ENCODE measurements at regions not wholly inside any gene's neighbourhood (a gene's known extent, or its start where the extent isn't known, plus 50 kb on each side); places are given as distances from the start of the nearest gene placed in this dataset.

DNA sequence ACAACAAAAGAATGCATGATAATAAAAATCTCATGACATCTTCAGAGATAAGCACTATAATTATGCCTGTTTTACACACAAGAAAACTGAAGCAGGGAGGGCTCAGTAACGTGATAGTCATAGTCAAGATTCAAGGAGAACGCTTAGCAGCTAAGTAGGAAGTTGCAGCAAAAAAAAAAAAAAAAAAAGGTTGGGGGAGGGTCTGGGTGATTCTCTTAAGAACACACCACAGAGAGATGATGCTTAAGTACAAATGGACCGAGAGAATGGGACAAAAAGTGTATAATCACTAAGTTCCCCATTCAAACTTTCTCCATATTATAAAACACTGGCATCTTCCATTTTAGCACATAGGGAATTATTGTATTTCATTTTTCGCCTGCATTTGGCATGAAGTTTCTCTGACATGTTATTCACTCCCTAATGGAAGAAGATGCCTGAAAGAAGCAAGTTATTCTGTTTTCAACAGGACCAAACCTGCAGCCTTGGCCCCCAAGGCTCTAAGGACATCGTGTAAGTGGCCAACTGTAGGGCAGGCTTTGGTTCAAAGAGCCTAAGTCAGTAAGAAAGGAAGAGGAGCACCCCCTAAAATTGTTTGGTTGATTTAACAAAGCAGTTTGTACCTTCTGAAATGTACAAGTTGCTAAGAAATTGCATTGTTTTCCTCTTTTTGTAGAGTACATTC, 142.9 kb upstream of the TMPO start:
- peaks cover 21% of the 10 kb centered on the region for H3K4me1 ChIP-seq (ENCODE audit: insufficient read depth, low read length, poor library complexity, severe bottlenecking)
- H3K4me2 ChIP-seq (ENCODE audit: low read length), result peak overlapping the region; percentile 21
- no peaks in the 10 kb centered on the region for H3K36me3 ChIP-seq (ENCODE audit: insufficient read depth, low read length)
- H4K20me1 ChIP-seq (ENCODE audit: insufficient read depth, low read length), result no peaks in the 10 kb centered on the region
- no peaks in the 10 kb centered on the region for H3K9me2 ChIP-seq (ENCODE audit: insufficient read depth, low read length)
- no peaks in the 10 kb centered on the region for H3K9me3 ChIP-seq (ENCODE audit: low read length)
- H3K4me3 ChIP-seq (ENCODE audit: low read depth, low read length, poor library complexity, severe bottlenecking), result no peak overlapping the region
- BruUV-seq (replicated peaks), result no TSS peak
- TF ChIP-seq, protein P1, sequence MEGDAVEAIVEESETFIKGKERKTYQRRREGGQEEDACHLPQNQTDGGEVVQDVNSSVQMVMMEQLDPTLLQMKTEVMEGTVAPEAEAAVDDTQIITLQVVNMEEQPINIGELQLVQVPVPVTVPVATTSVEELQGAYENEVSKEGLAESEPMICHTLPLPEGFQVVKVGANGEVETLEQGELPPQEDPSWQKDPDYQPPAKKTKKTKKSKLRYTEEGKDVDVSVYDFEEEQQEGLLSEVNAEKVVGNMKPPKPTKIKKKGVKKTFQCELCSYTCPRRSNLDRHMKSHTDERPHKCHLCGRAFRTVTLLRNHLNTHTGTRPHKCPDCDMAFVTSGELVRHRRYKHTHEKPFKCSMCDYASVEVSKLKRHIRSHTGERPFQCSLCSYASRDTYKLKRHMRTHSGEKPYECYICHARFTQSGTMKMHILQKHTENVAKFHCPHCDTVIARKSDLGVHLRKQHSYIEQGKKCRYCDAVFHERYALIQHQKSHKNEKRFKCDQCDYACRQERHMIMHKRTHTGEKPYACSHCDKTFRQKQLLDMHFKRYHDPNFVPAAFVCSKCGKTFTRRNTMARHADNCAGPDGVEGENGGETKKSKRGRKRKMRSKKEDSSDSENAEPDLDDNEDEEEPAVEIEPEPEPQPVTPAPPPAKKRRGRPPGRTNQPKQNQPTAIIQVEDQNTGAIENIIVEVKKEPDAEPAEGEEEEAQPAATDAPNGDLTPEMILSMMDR (conservative IDR thresholded peaks at IDR 0.05; ENCODE audit: low read length), result no peak
- no peak for TF ChIP-seq EZH2phosphoT487 (IDR thresholded peaks at IDR 0.05; ENCODE audit: borderline replicate concordance, low read depth, low read length)
- peak overlapping the region; percentile 58; the same call in 1 of the 2 replicates for H2AFZ ChIP-seq (ENCODE audit: low read length)
- no peak for DNase-seq (ENCODE audit: low spot score)
- ChIA-PET CTCF (ENCODE audit: unreplicated experiment) (no interaction called here), POLR2A (interaction anchor here (0.7 kb wide), 1 partner anchor 144 kb away, joined by 5 read pairs; no protein-coding TSS in a partner anchor)
- H3K79me2 ChIP-seq (ENCODE audit: insufficient read depth, low read depth, low read length), result no peaks in the 10 kb centered on the region
- no peak overlapping the region for H3K27ac ChIP-seq (ENCODE audit: low read depth, low read length, poor library complexity, severe bottlenecking)
- intact Hi-C loops (cut with micrococcal nuclease; ENCODE audit: unreplicated experiment), result loop anchor here (1.0 to 10.0 kb wide), 8 partner anchors 24 to 1468 kb away; partner anchors contain the start of gene NEDD1

DNA sequence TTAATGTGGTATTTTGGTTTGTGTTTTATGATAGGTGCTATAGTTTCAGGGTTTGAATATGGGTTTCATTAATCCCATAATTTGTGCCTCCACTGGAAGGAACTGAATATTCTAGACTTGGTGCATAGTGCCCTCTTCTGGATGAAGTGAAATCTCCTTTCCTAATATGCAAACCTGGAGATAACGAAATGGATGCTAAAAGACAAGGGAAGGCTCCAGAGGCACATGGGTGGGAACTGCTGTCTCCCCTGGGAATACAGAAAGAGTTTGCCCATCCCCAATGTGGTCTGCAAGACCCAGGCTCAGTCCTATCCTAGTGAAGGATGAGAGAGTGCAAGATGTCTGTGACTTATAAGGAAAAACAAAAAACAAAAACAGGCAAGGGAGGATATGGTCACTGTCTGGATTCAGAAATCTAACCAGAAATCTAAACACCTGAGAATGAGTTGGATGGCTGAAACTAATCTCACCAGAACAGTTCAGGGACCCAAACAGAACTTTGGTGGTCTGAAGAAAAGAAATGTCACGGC, 142.3 kb upstream of the TMPO start:
- TF ChIP-seq EZH2phosphoT487 (IDR thresholded peaks at IDR 0.05; ENCODE audit: borderline replicate concordance, low read depth, low read length), result no peak
- TF ChIP-seq, protein P1 (conservative IDR thresholded peaks at IDR 0.05; ENCODE audit: low read length), result peak; percentile 95
- no peaks in the 10 kb centered on the region for H3K9me2 ChIP-seq (ENCODE audit: insufficient read depth, low read length)
- H4K20me1 ChIP-seq (ENCODE audit: insufficient read depth, low read length), result no peaks in the 10 kb centered on the region
- ChIA-PET CTCF (ENCODE audit: unreplicated experiment) (no interaction called here), POLR2A (no interaction called here)
- H3K4me2 ChIP-seq (ENCODE audit: low read length), result peak overlapping the region; percentile 21
- H3K79me2 ChIP-seq (ENCODE audit: insufficient read depth, low read depth, low read length), result no peaks in the 10 kb centered on the region
- H3K9me3 ChIP-seq (ENCODE audit: low read length), result no peaks in the 10 kb centered on the region
- intact Hi-C loops (cut with micrococcal nuclease; ENCODE audit: unreplicated experiment), result loop anchor here (2.0 to 10.0 kb wide), 7 partner anchors 24 to 1468 kb away; partner anchors contain the start of gene NEDD1
- peak overlapping the region; percentile 58; the same call in 1 of the 2 replicates for H2AFZ ChIP-seq (ENCODE audit: low read length)
- H3K27ac ChIP-seq (ENCODE audit: low read depth, low read length, poor library complexity, severe bottlenecking), result no peak overlapping the region
- no peaks in the 10 kb centered on the region for H3K36me3 ChIP-seq (ENCODE audit: insufficient read depth, low read length)
- H3K4me1 ChIP-seq (ENCODE audit: insufficient read depth, low read length, poor library complexity, severe bottlenecking), result peaks cover 21% of the 10 kb centered on the region
- BruUV-seq (replicated peaks), result no TSS peak
- peak; percentile 73 for DNase-seq (ENCODE audit: low spot score)
- H3K4me3 ChIP-seq (ENCODE audit: low read depth, low read length, poor library complexity, severe bottlenecking), result no peak overlapping the region

DNA sequence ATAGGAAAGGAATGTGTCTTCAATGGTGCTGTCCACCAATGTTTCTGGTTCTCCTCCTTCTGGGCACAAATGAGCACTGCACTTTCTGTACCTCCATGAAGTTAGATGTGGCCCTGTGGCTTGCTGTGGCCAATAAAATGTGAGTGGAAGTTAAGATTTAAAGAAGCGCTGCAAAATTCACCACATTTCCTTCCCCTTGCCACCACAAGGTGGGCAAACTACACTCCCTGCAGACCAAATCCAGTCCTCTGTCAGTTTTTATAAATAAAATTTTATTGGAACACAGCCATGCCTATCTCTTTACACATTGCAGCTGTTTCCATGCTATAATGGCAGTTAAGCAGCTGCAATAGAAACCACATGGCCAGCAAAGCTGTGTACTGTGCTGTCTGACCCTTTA, 141.4 kb upstream of the TMPO start:
- TF ChIP-seq, protein P1 (conservative IDR thresholded peaks at IDR 0.05; ENCODE audit: low read length), result peak; percentile 56
- TF ChIP-seq EZH2phosphoT487 (IDR thresholded peaks at IDR 0.05; ENCODE audit: borderline replicate concordance, low read depth, low read length), result no peak
- Histone ChIP-seq H3K9me2 (ENCODE audit: insufficient read depth, low read length) (no peaks in the 10 kb centered on the region), H3K36me3 (ENCODE audit: insufficient read depth, low read length) (no peaks in the 10 kb centered on the region), H3K79me2 (ENCODE audit: insufficient read depth, low read depth, low read length) (no peaks in the 10 kb centered on the region), H3K27ac (ENCODE audit: low read depth, low read length, poor library complexity, severe bottlenecking) (no peak overlapping the region), H3K4me3 (ENCODE audit: low read depth, low read length, poor library complexity, severe bottlenecking) (no peak overlapping the region), H3K9me3 (ENCODE audit: low read length) (no peaks in the 10 kb centered on the region), H3K4me2 (ENCODE audit: low read length) (no peak overlapping the region), H2AFZ (ENCODE audit: low read length) (no peak overlapping the region), H4K20me1 (ENCODE audit: insufficient read depth, low read length) (no peaks in the 10 kb centered on the region), H3K4me1 (ENCODE audit: insufficient read depth, low read length, poor library complexity, severe bottlenecking) (peaks cover 21% of the 10 kb centered on the region)
- ChIA-PET CTCF (ENCODE audit: unreplicated experiment) (no interaction called here), POLR2A (interaction anchor here (1.2 to 1.4 kb wide), 2 partner anchors 14 kb away, joined by 3 to 4 read pairs; no protein-coding TSS in a partner anchor)
- intact Hi-C loops (cut with micrococcal nuclease; ENCODE audit: unreplicated experiment), result loop anchor here (5.0 to 10.0 kb wide), 4 partner anchors 217 to 1469 kb away; partner anchors contain the start of gene NEDD1
- BruUV-seq (replicated peaks), result no TSS peak
- peak; percentile 25 for DNase-seq (ENCODE audit: low spot score)
